Heart left ventricle (tissue), 13 donors: ENCODE measurements at regions not wholly inside any gene's neighbourhood (a gene's known extent, or its start where the extent isn't known, plus 50 kb on each side); places are given as distances from the start of the nearest gene placed in this dataset.

Source experiments
- POLR2A ChIP-seq, 2 donors: fragments of 450-650 bp; IDR thresholded peaks; one replicate each; pipeline ENCODE4 v1.6.1; 2017; ENCODE audit warnings: antibody characterized with exemption in 2 of 2, mild to moderate bottlenecking in 2 of 2, moderate library complexity in 2 of 2
- TF ChIP-seq, protein P1 (sequence below), 12 donors: fragments of 200-600 bp; sonication (generic) in 4 of 12; IDR thresholded peaks; one replicate each; pipeline versions ENCODE4 v1.5.0 to v1.8.0; 2018 to 2022; ENCODE audit warnings: antibody characterized with exemption in 12 of 12, mild to moderate bottlenecking in 5 of 12
- donor health status: ischemic (EF 13 %, LVEDD 7.1; RV severe dilation, severe dysfunction).
- donor health status: DM: no; HTN: yes; CAD: no.
- donor health status: DM: no; HTN: no; CAD: no.
- donor health status: ischemic (EF 25% LVEDD 6.9; RV normal size, moderate dysfunction).
- donor health status: ischemic (EF 25% LVEDD 5.7; RV mildly dilated, moderate dysfunction).
- donor health status: ischemic (EF 35%, LVEDD 5.7; RV mildly dilated, moderate dysfunction).
- donor health status: nonischemic (EF 11% LVEDD 7.7; RV severe dilation, severe dysfunction).
- donor health status: DM: yes; HTN: yes; CAD: no.
- donor health status: PGD.
- donor health status: ischemic (EF 29% LVEDD 5.4; RV normal size, mild dysfunction).
- donor health status: nonischemic (EF 23%, LVEDD 6.1; RV moderate dilation, normal function).

DNA sequence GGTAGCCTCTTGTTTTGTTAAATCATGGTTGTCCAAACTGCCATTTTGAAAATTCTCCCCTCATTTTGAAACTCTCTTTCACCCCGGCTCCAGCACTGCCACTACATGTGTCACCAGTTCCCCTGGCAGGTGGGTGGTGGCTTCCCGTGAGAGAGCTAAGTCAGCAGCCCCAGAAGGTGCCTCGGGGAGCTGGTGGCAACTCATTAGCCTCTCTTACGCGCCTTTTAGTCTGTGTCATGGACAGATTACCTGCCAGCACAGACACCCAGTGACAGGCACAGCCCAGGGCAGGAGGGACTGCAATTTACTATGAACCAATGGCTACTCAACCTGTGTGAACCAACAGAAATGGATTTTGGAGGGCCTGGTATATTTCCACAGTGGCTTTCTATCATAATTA, 147.1 kb upstream of the SASH1 start:
- no peak for TF ChIP-seq POLR2A (IDR thresholded peaks at IDR 0.05)
- TF ChIP-seq, protein P1, sequence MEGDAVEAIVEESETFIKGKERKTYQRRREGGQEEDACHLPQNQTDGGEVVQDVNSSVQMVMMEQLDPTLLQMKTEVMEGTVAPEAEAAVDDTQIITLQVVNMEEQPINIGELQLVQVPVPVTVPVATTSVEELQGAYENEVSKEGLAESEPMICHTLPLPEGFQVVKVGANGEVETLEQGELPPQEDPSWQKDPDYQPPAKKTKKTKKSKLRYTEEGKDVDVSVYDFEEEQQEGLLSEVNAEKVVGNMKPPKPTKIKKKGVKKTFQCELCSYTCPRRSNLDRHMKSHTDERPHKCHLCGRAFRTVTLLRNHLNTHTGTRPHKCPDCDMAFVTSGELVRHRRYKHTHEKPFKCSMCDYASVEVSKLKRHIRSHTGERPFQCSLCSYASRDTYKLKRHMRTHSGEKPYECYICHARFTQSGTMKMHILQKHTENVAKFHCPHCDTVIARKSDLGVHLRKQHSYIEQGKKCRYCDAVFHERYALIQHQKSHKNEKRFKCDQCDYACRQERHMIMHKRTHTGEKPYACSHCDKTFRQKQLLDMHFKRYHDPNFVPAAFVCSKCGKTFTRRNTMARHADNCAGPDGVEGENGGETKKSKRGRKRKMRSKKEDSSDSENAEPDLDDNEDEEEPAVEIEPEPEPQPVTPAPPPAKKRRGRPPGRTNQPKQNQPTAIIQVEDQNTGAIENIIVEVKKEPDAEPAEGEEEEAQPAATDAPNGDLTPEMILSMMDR (IDR thresholded peaks at IDR 0.05): no peak
